Mesendoderm (in vitro differentiated cells): ENCODE measurements at regions not wholly inside any gene's neighbourhood (a gene's known extent, or its start where the extent isn't known, plus 50 kb on each side); places are given as distances from the start of the nearest gene placed in this dataset.

Experiments used
- DNase-seq: peaks from one replicate; pipeline ENCODE4 v3.0.0; 2013
- H2AK5ac ChIP-seq: 2 replicates; pipeline ENCODE4 v1.6.1; 2013; ENCODE audit warnings: low read length, inconsistent platforms
- H2BK120ac ChIP-seq: 2 replicates; pipeline ENCODE4 v1.6.1; 2013; ENCODE audit warnings: low read depth, mild to moderate bottlenecking, low read length, moderate library complexity, mixed read lengths
- H2BK15ac ChIP-seq: replicated peaks from 2 replicates; pipeline ENCODE4 v1.6.1; 2013; ENCODE audit warnings: low read depth, mild to moderate bottlenecking, moderate library complexity
- H2BK5ac ChIP-seq: 2 replicates; pipeline ENCODE4 v1.6.1; 2013; ENCODE audit warnings: low read length, inconsistent platforms
- H3K18ac ChIP-seq: 2 replicates; pipeline ENCODE4 v1.6.1; 2013; ENCODE audit warnings: mild to moderate bottlenecking, low read length, mixed read lengths
- H3K23ac ChIP-seq: one replicate; pipeline ENCODE4 v1.6.1; 2013; ENCODE audit warnings: low read length
- H3K27ac ChIP-seq: 2 replicates; pipeline ENCODE4 v1.5.1; 2013; ENCODE audit warnings: low read depth, mild to moderate bottlenecking, inconsistent platforms, low read length, moderate library complexity
- H3K27me3 ChIP-seq: 2 replicates; pipeline ENCODE4 v1.6.1; 2013; ENCODE audit warnings: low read length, control low read depth, mild to moderate bottlenecking, inconsistent platforms; ENCODE audit not compliant: insufficient read depth, poor library complexity
- H3K36me3 ChIP-seq: 2 replicates; pipeline ENCODE4 v1.6.1; 2013; ENCODE audit warnings: low read length, inconsistent platforms; ENCODE audit not compliant: control insufficient read depth, insufficient read depth
- H3K4ac ChIP-seq: one replicate; pipeline ENCODE4 v1.6.1; 2013; ENCODE audit warnings: low read depth, mild to moderate bottlenecking, low read length, moderate library complexity
- H3K4me1 ChIP-seq: 2 replicates; pipeline ENCODE4 v1.6.1; 2013; ENCODE audit warnings: low read depth, low read length, inconsistent platforms; ENCODE audit not compliant: control insufficient read depth
- H3K4me2 ChIP-seq: 2 replicates; pipeline ENCODE4 v1.6.1; 2013; ENCODE audit warnings: low read length
- H3K4me3 ChIP-seq: 2 replicates; pipeline ENCODE4 v1.5.1; 2013; ENCODE audit warnings: mild to moderate bottlenecking, low read length
- H3K56ac ChIP-seq: one replicate; pipeline ENCODE4 v1.6.1; 2013; ENCODE audit warnings: low read length
- H3K79me1 ChIP-seq: 2 replicates; pipeline ENCODE4 v1.6.1; 2013; ENCODE audit warnings: low read length, inconsistent platforms
- H3K79me2 ChIP-seq: 2 replicates; pipeline ENCODE4 v1.6.1; 2013; ENCODE audit warnings: mild to moderate bottlenecking, low read length; ENCODE audit not compliant: control insufficient read depth, insufficient read depth
- H3K9ac ChIP-seq: 2 replicates; pipeline ENCODE4 v1.6.1; 2013; ENCODE audit warnings: low read length, inconsistent platforms
- H4K5ac ChIP-seq: one replicate; pipeline ENCODE4 v1.6.1; 2013; ENCODE audit warnings: low read length
- H4K8ac ChIP-seq: one replicate; pipeline ENCODE4 v1.6.1; 2013; ENCODE audit warnings: low read depth, mild to moderate bottlenecking, control low read depth, low read length, moderate library complexity
- WGBS: extraction: QIAGEN DNeasy Blood & Tissue Kit; methylation state at CpG from one replicate; pipeline ENCODE4 v1.1.7; 2013; ENCODE audit warnings: low lambda C conversion rate, missing lambda C conversion rate; ENCODE audit not compliant: insufficient coverage; ENCODE audit errors: extremely low coverage; 5-methylcytosine and 5-hydroxymethylcytosine counted together

- no peak overlapping the region for H3K27ac ChIP-seq
- H3K9ac ChIP-seq = no peak overlapping the region
- H2BK120ac ChIP-seq = no peak overlapping the region
- no peaks in the 10 kb centered on the region for H3K79me1 ChIP-seq
- no peaks in the 10 kb centered on the region for H3K36me3 ChIP-seq
- H3K4me2 ChIP-seq = no peak overlapping the region
- H4K8ac ChIP-seq = no peak overlapping the region
- H3K56ac ChIP-seq = no peak overlapping the region
- H2BK5ac ChIP-seq = no peak overlapping the region
- no peak overlapping the region for H3K4me3 ChIP-seq
- no peak overlapping the region for H4K5ac ChIP-seq
- H3K23ac ChIP-seq = no peak overlapping the region
- H2AK5ac ChIP-seq = no peak overlapping the region
- WGBS = no CpG with 5 or more reads among the region's 6 CpGs
- H3K4me1 ChIP-seq = peaks cover 3% of the 10 kb centered on the region
- H3K79me2 ChIP-seq = no peaks in the 10 kb centered on the region
- no peak overlapping the region for H3K18ac ChIP-seq
- no peaks in the 10 kb centered on the region for H3K27me3 ChIP-seq
- DNase-seq = no peak
- H3K4ac ChIP-seq = no peak overlapping the region
- no peak overlapping the region for H2BK15ac ChIP-seq
Observed at GRCh38 chr20:50423758-50424157, 86.4 kb upstream of the PTPN1 start.

GRCh38 chr20:50425076-50425475, 85.1 kb upstream of the PTPN1 start:
- Histone ChIP-seq H3K4me3 (no peak overlapping the region), H2BK15ac (no peak overlapping the region), H3K4me1 (peaks cover 3% of the 10 kb centered on the region), H3K56ac (no peak overlapping the region), H2BK5ac (no peak overlapping the region), H3K4me2 (no peak overlapping the region), H4K5ac (no peak overlapping the region), H2BK120ac (no peak overlapping the region), H3K4ac (no peak overlapping the region), H3K18ac (no peak overlapping the region), H2AK5ac (no peak overlapping the region), H3K9ac (no peak overlapping the region), H3K79me1 (no peaks in the 10 kb centered on the region), H3K27ac (no peak overlapping the region), H4K8ac (no peak overlapping the region), H3K23ac (no peak overlapping the region), H3K36me3 (no peaks in the 10 kb centered on the region), H3K79me2 (no peaks in the 10 kb centered on the region), H3K27me3 (no peaks in the 10 kb centered on the region)
- no CpG with 5 or more reads among the region's 3 CpGs for WGBS
- DNase-seq = no peak

DNA sequence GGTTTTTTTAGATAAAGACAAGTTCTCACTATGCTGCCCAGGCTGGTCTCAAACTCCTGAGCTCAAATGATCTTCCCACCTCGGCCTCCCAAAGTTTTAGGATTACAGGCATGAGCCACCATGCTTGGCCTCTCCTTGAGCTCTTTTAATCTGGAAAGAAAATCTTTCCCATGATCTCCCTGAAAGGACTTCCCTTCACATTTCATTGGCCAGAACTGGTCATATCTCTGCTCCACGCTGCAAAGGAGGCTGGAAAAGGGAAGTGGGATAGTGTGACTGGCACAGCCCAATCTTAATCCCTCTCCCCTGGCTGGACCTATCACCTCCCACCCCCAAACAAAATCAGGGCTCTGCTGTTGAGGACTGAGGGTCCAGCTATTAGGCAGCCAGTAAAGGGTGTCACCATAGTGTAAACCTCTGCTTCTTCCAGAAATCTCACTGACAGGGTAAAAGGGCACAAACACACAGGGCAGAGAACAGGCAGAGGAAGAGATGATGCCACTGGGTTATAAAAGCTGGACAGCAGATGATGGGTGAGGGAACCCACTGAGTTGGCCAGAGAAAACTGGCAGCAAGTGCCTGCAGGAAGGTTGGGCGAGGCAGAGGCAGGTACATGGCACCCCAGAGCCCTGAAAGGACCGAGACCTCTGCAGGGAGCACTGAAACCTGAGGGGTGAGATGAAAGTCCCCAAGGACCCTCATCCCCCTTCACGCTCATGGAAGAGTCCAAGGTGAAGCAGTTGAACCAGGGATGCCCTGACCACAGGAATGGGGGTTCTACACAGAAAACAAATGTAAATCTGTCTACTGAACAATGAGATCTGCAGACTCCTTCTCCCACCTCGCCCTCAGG, 83.1 kb upstream of the PTPN1 start:
- H3K27ac ChIP-seq = no peak overlapping the region
- no CpG with 5 or more reads among the region's 6 CpGs for whole genome bisulfite sequencing

DNA sequence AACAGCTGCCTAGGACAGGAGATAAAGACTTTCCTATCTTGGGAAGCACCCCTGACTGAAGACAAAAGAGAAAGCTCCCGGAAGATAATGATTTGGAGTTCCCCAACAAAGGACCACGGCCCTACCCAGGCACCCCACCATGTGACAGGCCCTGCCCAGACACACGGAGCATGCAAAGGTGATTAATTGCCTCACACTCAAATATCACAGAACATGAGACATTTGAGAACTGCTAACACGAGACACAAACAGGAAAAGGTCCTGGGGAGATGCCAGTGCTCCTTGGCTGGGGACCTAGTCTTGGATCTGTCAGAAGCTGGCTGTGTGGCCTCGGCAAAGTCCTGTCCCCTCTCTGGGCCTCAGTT, 82.5 kb upstream of the PTPN1 start:
- Histone ChIP-seq H3K18ac (no peak overlapping the region), H3K4me3 (no peak overlapping the region), H3K23ac (no peak overlapping the region), H3K27me3 (no peaks in the 10 kb centered on the region), H3K56ac (peak overlapping the region; percentile 27), H3K79me1 (no peaks in the 10 kb centered on the region), H3K36me3 (no peaks in the 10 kb centered on the region), H2BK5ac (no peak overlapping the region), H2BK120ac (no peak overlapping the region), H4K5ac (no peak overlapping the region), H2BK15ac (no peak overlapping the region), H3K79me2 (no peaks in the 10 kb centered on the region), H3K27ac (no peak overlapping the region), H3K4me1 (peaks cover 3% of the 10 kb centered on the region), H3K4ac (no peak overlapping the region), H4K8ac (no peak overlapping the region), H3K9ac (no peak overlapping the region), H2AK5ac (no peak overlapping the region), H3K4me2 (no peak overlapping the region)
- no CpG with 5 or more reads among the region's 5 CpGs for WGBS
- DNase-seq = no peak

More for the DNA sequence above, 83.1 kb upstream of the PTPN1 start:
- no peak overlapping the region for H3K23ac ChIP-seq
- H4K8ac ChIP-seq = no peak overlapping the region
- no peak overlapping the region for H2AK5ac ChIP-seq
- H2BK15ac ChIP-seq = no peak overlapping the region
- H3K4ac ChIP-seq = no peak overlapping the region
- no peaks in the 10 kb centered on the region for H3K79me2 ChIP-seq
- H3K9ac ChIP-seq = no peak overlapping the region
- H3K27me3 ChIP-seq = no peaks in the 10 kb centered on the region
- no peak overlapping the region for H3K18ac ChIP-seq
- no peak for DNase-seq
- H3K4me1 ChIP-seq = peaks cover 3% of the 10 kb centered on the region
- H3K4me3 ChIP-seq = no peak overlapping the region
- H3K79me1 ChIP-seq = no peaks in the 10 kb centered on the region
- H3K56ac ChIP-seq = no peak overlapping the region
- no peak overlapping the region for H2BK5ac ChIP-seq
- no peak overlapping the region for H3K4me2 ChIP-seq
- no peaks in the 10 kb centered on the region for H3K36me3 ChIP-seq
- H2BK120ac ChIP-seq = no peak overlapping the region
- no peak overlapping the region for H4K5ac ChIP-seq

DNA sequence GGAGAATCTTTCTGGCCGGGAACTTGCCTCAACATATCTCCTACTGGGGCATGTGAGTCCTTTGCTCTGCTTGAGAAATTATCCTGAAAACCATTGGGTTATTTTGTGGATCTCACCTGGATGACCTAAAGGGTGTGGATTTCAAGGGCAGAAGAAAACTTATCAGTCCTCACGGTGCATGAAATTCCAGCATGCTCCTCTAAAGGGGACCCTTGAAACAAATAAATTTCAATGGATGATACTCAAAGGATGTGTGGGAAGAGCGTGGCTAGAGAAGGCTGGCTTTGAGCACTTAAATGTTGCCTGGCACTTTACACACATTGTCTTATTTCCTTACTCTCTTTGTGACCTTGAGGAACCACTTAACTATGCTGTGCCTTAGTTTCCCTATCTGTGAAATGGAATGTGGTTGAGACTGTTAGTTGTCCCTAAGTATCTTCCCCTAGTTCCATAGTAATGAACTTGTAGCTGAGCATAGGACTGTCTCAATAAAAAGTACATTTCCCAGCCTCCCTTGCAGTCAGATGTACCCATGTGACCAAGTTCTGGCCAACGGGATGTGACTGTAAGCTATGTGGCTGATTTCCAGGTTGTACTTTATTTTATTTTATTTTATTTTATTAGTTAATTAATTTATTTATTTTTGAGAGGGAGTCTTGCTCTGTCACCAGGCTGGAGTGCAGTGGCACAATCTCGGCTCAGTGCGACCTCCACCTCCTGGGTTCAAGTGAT, 81.9 kb upstream of the PTPN1 start:
- no peaks in the 10 kb centered on the region for H3K36me3 ChIP-seq
- no peaks in the 10 kb centered on the region for H3K79me2 ChIP-seq
- no peak overlapping the region for H3K4me2 ChIP-seq
- peak overlapping the region; percentile 27 for H3K56ac ChIP-seq
- no peaks in the 10 kb centered on the region for H3K79me1 ChIP-seq
- H2BK15ac ChIP-seq = no peak overlapping the region
- H3K27me3 ChIP-seq = no peaks in the 10 kb centered on the region
- no peak overlapping the region for H2AK5ac ChIP-seq
- no peak overlapping the region for H3K23ac ChIP-seq
- H3K4me3 ChIP-seq = no peak overlapping the region
- no peak overlapping the region for H2BK5ac ChIP-seq
- no peak overlapping the region for H3K9ac ChIP-seq
- no peak overlapping the region for H4K8ac ChIP-seq
- no peak overlapping the region for H3K4ac ChIP-seq
- no peak overlapping the region for H2BK120ac ChIP-seq
- H3K4me1 ChIP-seq = peaks cover 3% of the 10 kb centered on the region
- DNase-seq = no peak
- no peak overlapping the region for H4K5ac ChIP-seq
- H3K18ac ChIP-seq = no peak overlapping the region
- WGBS = no CpG with 5 or more reads among the region's 6 CpGs
- no peak overlapping the region for H3K27ac ChIP-seq
